Esophagus mucosa (tissue), 1 donor: ENCODE measurements at regions not wholly inside any gene's neighbourhood (a gene's known extent, or its start where the extent isn't known, plus 50 kb on each side); places are given as distances from the start of the nearest gene placed in this dataset.

Experiments used
- ATAC-seq: fragments of 200-7000 bp; cut with Tn5 transposase; one replicate; pipeline ENCODE4 v1.9.1; 2020
- donor health status: DM: yes; HTN: yes; CAD: no.

DNA sequence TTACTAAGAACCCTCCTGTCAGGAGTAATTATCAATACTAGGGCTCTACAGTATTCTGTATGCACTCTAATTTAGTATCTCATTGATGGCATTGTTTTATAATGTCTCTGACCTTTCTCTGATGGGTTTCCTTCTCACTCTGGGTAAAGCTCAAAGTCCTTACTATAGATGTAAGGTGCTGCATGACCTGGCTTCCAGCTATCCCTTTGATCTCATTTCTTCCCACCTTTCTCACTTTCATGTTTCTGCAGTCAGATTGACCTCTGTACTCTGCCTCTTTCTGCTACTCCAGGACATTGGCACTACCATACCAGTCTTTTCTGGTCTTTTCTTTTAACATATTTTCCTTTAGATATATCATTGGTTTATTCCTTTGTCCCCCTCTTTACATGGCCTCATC lies 2332.8 kb upstream of the C9orf72 start:
- no peak for ATAC-seq

DNA sequence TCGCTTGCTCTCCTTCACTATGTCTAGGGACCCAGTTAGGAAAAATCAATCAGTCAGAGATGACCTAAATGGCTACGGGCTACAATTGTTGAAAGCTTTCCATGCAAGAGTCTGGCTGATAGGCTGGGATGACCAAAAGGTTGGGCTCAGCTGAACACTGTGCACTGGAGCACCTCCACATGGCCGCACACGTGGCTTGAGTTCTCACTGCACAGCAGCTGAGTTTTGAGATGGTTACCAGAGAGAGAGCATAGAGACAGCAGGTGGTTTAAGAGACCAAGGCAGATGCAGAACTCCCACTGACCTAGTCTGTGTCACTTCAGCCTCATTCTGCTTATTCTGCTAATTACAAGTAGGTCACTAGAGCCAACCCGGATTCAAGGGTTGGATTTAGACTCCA lies 2354.8 kb upstream of the C9orf72 start:
- ATAC-seq: no peak

DNA sequence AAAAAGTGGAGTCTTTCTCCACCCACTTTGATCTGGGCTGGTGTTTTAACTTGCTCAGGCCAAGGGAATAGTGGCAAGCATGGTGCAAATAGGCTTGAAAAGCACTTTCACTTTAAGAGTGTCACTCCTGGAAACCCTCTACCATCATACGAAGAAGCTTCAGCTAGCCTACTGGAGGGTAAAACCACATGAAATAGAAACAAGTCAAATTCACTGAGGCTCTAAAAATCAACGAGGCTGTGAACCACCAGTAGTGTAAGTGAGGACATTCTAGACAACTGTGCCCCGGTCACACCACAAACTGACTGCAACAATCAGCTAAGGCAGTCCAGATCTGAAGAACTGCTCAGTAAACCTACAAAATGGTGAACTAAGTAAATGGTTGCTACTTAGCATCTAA lies 2366.3 kb upstream of the C9orf72 start:
- ATAC-seq: no peak

DNA sequence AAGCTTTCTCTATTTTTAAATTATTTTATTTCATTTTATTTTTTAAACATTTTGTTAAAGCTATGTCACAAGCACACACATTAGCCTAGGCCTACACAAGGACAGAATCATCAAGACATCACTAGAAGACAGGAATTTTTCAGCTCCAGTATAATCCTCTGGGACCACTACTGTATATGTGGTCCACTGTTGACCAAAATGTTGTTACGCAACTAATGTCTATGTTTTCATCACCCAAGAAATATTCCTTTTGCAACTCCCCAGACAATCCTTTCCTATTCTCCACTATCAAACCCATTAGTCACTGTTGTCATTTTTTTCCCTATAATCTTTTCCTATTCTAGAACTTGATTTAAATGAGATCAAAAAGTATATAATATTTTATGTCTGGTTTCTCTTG lies 2371.7 kb upstream of the C9orf72 start:
- no peak for ATAC-seq

DNA sequence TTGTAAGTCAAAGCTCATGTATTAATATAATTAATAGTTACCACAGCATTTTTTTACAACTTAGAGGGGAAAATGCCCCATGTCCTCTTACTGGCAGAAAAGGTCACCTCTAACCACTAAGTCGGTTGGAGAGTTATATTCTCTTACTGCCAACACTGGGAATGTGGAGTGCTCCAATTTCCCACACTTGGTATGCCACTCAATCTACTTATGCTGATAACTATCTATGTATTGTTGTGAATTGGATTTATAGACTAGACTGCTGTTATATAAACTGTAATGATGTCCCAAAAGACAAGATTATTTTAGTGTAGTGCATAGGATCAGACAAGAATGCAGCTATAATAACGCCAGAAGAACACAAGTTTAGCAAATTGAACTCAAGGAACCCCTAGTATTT lies 2385.2 kb upstream of the C9orf72 start:
- no peak for ATAC-seq

DNA sequence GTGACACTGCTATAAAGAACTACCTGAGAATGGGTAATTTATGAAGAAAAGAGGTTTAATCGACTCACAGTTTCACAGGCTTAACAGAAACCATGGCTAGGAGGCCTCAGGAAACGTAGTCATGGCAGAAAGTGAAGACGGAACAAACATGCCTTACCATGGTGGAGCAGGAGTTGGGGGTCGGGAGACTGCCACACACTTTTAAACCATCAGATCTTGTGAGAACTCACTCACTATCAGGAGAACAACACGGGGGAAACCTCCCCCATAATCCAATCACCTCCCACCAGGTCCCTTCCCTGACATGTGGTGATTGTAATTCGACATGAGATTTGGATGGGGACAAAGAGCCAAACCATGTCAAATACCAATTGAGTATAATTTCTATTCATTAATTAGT lies 2392.6 kb upstream of the C9orf72 start:
- ATAC-seq: no peak

DNA sequence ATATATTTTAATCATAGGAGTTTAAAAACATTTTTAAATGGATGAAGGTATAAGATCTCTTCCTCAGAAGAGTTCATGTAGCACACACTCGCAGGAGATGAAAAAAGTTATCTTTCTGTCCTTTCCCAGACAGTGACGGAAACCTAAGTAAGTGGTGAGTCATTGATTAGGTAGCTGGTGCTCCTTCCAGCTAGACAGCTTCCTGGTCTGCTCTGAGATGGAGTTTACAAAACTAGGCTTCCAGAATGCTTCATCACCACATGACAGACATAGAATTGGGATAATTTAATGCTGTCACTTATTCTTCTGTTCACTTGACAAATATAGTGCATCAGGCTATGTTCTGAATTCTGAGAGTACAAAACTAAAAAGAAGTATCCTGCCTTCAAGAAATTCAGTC lies 2393.0 kb upstream of the C9orf72 start:
- no peak for ATAC-seq

DNA sequence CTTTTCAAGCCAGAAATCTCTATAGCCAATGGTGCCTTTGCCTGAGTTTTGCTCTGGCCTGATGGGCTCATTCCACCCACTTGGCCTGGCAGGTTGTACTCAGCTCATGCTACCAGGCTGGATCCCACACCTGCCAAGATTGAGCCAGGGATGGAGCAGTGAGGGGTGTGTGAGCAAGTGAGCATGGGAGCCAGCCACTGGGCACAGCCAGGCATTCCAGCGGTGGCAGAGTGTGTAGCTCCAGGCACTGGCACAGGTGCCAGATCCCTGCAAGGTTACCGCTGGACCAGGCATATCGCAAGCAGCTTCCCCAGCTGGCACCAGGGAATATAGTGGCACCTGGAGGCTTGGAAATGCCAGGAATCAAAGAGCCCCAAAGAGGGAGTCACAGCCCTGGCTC lies 2395.6 kb upstream of the C9orf72 start:
- ATAC-seq: no peak

DNA sequence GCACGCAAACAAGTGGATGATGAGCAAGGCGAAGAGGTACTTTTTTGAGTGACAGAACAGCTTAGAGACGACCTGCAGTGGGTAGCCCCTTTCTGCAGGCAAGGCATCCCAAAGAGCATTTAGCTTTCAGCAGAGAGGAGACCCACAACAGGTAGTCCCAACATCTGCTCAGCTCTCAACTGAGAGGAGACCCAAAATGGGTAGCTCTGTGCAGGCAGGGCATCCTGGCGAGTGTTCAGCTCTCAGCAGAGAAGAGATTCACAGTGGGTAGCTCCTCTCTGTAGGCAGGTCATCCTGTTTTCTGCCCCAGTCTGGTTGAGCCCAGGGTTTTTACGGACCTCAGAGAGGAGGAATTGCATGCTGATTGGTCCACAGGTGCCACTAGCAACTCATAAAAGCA lies 2396.1 kb upstream of the C9orf72 start:
- ATAC-seq: no peak

DNA sequence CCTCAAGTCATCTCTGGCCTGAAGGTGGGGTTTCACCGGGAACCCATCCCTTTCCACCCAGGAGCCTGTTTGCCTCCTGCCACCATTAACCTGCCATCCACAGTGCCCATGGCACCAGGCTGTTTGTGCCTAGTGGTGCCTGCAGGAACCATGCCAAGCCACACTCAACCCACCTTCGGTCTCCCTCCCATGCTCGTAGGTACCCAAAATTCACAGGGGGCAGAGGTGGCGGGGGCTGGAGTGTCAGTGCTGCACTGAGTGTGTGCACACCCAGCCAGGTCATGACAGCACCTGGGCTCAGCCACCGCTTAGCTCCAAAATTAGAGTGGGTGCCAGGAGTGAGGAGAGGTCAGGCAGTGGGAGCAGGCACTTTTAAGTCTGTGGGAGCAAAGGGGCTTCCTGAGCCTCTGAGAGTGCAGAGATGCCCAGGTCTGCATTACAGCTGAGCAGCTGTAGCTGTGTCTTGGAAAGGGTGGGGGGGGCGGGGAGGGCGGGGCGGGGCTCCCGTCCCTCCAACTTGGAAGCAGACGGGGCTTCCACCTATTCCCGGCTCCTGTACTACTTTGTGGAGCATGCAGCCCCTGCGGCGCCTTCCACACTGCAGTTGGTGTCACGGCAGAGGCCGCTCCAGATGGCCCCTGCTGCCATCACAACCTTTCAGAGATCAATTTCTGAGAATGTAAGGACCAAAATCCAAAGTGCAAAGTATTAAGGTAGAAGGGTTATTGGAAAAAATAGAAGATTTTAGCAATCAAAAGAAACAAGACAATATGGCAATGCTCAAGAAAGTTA lies 2396.8 kb upstream of the C9orf72 start:
- no peak for ATAC-seq

DNA sequence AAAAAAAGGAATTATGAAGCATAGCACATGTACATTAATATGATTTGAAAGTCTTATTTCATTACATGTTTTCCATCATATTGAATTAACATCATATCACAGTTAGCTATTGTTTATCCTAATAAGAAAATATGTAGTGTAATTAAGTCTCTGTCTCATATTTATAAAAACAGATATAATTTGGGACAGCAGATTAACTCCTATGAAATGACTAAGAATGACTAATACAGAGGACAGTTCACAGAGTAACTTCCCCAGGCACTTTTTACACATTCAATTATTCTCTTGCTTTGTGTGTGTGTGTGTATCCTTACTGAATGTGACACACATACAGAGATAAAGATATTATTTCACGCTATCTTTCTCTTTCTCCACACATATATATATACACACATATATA lies 2400.9 kb upstream of the C9orf72 start:
- ATAC-seq: no peak

DNA sequence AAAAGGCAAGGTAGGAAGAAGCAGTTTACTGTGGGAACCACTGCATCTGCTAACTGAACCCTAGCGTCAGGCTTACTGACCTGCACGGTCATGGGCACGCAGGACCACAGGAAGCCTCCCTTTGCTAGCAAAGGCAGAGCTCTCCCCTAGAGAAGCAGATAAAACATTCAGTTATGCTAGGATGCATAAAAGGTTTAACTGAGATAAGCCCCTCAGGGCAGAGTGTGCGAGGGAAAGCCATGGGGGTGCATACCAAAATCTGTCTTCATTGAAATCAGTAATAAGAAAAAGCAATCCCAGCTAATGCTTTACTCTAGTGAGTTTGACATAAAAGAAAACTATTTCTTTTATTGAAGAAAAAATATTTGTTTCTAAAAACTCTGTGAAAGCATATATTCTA lies 2403.7 kb upstream of the C9orf72 start:
- ATAC-seq: no peak

DNA sequence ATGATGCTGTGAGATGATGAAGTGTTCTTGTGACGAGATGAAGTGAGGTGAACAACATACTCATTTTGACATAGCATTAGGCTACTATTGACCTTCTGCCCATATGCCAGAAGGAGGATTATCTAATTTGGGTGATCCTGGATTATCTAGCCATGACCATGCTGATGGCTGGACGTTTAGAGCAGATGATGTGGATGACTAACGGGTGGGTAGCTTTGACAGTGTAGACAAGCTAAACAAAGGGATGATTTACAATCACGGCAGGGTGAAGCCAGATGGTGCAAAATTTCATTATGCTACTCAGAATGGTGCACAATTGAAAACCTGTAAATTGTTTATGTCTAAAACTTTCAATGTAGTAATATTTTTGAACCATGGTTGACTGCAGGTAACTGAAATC lies 2403.4 kb upstream of the ACO1 start:
- no peak for ATAC-seq

DNA sequence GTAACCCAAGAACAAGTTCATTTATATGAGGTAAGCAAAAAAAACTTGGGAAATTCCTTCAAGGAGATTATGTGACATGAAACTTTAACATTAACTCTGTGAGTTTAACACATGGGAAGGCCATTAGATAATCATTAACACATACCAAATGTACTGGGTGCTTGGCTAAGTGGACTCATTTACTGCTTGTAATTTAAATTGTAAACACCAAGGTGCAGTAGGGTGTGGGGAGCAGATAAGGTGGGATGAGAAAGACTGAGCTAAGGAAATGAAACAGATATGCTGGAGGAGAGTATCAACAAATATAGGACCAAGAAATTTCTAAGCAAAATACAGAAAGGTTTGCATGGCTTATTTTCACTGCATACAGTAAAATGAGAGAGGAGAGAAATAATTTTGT lies 2384.8 kb upstream of the ACO1 start:
- no peak for ATAC-seq

DNA sequence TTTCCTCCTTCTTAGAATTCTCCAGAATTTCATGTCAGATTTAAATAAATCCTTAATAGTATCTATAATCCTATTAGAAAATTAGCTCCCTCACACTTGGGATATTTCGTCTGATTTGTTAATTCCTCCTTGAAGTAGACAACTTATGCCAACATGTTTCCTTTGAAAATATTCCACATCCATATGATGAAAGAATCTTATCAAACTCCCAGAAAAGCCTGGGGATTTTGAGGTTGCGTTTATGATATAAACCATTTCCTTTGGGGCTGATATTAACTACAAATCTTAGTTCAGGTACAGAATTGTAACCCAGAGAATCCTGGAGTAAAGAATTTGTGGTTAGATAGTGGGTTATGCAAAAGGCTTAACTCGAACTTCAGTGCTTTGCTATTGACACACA lies 2373.8 kb upstream of the ACO1 start:
- ATAC-seq: no peak

DNA sequence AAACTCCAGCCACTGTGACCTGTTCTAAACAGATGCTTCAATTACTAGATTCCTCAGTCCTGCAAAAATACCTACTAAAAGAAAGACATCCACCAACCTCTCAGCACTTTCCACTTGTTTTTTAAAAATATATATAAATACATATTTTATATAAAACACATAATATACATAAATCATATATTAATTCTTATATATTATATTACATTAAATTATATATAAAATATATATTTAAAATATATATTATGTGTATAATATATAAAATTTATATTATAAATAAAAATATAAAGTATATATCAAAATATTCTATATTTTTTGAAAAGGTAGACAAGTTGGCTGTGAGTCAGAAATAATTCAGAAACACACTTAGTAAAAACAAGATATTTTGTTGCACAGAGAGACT lies 2371.8 kb upstream of the ACO1 start:
- no peak for ATAC-seq

DNA sequence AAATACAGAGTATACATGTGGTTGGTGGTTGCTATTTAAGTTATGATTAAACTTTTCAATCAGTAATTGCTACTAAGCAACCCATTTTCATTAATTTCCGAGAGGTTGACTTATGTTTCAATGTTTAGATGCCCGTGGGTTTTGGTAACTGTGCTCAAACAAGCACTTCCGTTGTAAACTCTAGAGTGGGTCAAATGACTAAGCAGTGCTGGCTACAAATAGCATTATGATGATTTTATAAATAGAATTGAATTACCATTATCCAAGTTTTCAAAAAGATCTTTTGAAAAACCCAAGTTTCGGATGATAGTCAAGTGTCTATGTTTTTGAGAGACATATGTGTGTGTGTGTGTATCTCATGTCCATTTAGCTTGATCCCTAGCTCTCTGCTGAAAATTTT lies 2369.4 kb upstream of the ACO1 start:
- ATAC-seq: no peak

DNA sequence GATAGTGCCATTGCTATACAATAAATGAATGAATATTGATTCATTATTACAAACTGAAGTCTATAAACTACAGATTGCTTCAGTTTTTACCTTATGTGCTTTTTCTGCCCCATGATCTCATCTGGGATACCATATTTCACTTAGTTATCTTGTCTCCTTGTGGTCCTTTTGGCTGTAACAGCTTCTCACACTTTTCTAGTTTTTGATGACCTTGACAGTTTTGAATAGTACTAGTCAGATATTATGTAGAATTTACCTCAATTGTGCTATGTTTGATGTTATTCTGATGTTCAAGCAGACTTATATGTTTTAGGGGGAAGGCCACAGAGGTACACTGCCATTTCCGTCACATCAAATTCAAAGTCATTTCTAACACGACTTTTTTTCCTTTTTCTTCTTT lies 2364.3 kb upstream of the ACO1 start:
- ATAC-seq: no peak

DNA sequence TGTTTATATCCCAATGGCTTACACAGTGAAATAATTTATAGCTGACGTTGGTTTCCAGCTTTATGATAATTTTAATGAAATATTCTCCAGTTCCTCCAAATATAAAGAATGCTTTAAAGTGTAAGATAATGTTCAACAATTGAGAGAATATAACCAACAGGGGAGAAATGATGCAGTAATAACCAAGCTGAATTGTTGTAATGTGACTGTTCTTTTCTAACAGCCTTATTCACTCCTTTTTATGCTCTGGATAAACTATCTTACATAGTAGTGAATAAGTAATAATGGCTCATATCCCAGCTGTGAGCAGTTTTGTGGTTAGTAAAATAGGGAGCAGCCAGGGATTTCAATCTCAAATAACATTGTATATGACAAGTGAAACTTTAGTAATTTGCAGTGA lies 2348.7 kb upstream of the ACO1 start:
- ATAC-seq: no peak

DNA sequence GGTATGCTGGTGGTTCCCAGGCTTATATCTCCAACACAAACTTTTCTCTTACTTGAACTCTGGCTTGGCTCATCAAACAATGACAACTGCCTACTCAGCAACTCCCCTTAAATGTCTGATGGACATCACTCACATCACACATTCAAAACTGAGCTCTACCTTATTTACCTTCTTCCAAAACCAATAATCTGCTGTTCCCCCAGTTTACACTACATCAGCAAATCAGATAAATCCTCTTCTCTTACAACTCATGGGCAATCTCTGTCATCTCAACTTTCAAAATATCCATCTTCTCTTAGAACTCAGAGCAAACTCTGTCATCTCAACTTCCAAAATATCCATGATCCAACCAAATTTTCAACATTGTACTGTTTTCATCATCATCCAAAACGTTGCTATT lies 2347.9 kb upstream of the ACO1 start:
- ATAC-seq: no peak

DNA sequence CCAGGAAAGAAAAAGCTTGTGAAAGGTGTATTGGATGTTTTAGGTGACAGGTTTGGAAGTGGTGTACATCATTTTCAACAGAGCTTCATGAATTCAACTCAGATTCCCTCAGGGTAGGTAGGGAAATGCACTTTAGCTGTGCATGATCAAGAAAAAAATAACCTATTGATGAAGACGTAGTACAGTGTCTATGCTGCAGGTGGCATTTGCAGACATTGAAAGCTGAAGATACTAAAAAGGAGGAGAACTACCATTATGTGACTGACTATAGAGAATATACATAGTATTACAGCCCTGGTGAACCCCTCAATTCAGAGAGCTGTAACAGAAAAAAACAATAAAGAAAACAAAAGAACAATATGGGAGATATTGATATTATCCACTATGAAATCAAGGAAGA lies 2344.7 kb upstream of the ACO1 start:
- ATAC-seq: no peak

DNA sequence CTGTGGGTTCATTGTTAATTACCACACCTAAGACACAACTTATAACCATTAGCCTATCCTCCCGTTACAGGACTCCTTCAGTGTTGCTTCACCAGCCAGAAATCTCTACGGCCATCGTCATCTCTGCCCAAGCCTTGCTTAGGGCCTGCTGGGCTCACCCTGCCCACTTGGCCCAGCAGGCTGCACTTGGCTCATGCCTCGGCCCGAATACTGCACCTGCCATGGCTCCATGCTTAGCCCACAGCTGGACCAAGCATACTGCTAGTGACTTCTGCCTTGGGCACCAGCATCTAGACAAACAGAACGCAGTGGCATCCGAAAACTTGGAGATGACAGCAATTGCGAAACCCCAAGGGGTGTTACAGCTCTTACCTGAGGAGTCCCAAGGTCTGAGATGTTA lies 2336.0 kb upstream of the ACO1 start:
- ATAC-seq: no peak

DNA sequence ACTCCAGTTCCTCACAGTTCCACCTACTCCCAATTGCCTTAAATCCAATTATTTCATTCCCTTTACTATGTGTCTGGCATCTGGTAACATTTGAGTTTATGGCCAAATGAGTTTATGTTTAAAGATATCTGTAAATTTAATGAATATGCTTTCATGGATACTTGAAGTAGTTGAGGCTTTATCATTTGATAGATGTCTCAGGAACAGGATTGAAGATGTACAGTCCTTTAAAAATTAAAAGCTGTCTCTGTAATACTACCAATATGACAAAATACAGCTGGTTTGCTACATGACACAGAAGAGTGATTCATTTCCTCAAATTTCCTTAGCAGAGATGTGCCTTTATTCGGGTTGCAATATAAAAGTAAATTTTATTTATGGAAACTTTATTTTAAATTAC lies 2326.0 kb upstream of the ACO1 start:
- ATAC-seq: no peak

DNA sequence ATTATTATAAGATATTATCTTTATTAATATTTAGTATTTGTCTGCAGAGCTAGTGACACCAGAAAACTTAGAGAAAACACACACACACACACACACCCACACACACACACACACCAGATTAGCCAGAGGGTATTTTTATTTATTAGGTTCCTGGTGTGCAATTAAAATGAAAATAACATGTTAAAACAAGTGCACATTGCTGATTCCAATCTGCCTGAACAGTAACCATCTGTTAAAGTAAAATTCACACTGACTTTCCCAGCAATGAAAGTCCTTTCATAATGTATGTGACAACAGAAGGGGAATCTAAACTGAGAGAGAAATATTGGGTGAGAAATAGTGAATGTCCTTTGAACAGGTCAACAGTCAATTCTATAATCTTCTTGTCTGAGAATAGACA lies 2323.5 kb upstream of the ACO1 start:
- ATAC-seq: no peak

DNA sequence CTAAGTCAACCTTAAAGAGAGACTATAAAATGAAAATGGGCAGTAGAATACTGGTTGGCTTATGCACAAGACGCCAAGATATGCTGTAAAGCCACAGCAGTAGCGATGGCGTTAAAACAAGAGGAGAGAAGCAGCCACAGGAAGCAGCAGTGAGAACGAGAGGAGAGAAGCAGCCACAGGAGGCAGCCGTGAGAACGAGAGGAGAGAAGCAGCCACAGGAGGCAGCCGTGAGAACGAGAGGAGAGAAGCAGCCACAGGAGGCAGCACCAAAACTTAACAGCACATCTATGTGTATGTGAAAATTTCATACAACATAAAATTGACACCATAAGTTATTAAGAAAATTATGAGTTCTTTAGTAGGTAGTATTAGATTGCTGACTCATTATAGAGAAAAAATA lies 2318.6 kb upstream of the ACO1 start:
- ATAC-seq: no peak
